GM12865 (cell line): ENCODE measurements at regions not wholly inside any gene's neighbourhood (a gene's known extent, or its start where the extent isn't known, plus 50 kb on each side); places are given as distances from the start of the nearest gene placed in this dataset.
"Not testable (repeated sequence)": the region's sequence is repeated elsewhere in the genome, so short reads cannot be mapped to it uniquely, and the experiment has no call there.

ENCODE experiments used
- DNase-seq: peaks from one replicate; pipeline ENCODE4 v3.0.0; 2010; ENCODE audit warnings: low read depth
- H3K4me3 ChIP-seq: 2 replicates; pipeline ENCODE4 v1.5.1; 2011; ENCODE audit warnings: mild to moderate bottlenecking, low read depth, low read length, control low read depth
- TF ChIP-seq, protein P1 (sequence below): IDR thresholded peaks from 2 replicates; pipeline ENCODE4 v1.5.1; 2011; ENCODE audit warnings: low read length, control low read depth, low read depth, inconsistent platforms; ENCODE audit not compliant: insufficient read depth; ENCODE audit errors: missing control alignments

DNA sequence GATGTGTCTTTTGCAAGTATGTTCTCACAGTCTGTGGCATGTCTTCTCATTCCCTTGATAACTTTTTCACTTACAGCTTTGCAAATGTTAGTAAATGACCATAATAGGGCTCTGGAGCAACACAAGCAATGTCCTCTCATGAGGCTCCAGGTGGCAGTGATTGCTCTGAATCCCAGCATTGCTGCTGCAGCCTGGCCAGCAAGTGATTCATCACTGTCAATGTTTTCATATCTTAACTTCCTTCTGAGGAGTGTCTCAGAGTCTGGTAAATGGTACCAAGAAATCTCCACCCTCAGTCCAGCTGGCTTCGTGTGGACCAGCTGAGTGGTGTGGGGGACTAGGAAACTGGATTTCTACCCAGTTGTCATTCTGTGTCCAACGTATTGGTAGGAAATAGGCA, 139.6 kb downstream of the MYLK4 start:
- DNase-seq = no peak
- H3K4me3 ChIP-seq = no peak overlapping the region
- TF ChIP-seq, protein P1, sequence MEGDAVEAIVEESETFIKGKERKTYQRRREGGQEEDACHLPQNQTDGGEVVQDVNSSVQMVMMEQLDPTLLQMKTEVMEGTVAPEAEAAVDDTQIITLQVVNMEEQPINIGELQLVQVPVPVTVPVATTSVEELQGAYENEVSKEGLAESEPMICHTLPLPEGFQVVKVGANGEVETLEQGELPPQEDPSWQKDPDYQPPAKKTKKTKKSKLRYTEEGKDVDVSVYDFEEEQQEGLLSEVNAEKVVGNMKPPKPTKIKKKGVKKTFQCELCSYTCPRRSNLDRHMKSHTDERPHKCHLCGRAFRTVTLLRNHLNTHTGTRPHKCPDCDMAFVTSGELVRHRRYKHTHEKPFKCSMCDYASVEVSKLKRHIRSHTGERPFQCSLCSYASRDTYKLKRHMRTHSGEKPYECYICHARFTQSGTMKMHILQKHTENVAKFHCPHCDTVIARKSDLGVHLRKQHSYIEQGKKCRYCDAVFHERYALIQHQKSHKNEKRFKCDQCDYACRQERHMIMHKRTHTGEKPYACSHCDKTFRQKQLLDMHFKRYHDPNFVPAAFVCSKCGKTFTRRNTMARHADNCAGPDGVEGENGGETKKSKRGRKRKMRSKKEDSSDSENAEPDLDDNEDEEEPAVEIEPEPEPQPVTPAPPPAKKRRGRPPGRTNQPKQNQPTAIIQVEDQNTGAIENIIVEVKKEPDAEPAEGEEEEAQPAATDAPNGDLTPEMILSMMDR = no peak

DNA sequence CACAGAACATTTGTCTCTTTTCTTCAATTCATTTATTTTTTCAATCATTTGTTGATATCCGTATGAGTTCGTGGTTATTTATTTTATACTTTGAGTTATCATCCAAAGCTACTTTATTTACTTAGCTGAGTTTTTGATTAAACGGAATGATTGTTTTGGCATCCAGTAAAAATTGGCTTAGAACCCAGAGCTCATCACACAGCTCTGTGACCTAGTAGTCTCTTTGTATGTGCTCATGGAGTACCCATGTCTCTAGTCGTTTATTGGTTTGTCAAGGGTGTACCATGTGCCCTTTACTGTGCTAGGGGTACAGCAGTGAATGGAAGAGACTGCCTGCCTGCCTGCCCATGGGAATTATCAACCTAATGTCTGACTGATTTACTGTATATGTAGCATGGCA, 142.2 kb downstream of the MYLK4 start:
- DNase-seq = no peak
- TF ChIP-seq, protein P1 = no peak

DNA sequence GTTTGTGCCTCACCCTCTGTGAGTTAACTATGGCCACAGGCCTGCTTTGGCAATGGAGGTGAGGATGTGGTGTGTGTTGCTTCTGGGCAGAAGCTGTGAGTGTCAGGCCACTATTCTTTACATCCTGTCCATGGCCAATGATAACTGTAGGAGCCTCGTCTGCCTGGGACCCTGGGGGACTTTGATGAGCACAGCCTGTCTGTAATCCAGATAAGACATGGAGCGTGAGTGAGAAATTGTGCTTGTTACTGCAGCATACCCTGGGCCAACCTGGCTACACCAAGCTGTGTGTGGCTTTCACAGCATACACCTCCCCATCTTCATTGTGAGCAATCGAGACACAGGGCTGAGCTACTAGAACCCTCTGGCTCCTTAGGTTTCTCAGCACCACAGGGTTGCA, 150.4 kb downstream of the MYLK4 start:
- no peak for DNase-seq
- H3K4me3 ChIP-seq = no peak overlapping the region
- TF ChIP-seq, protein P1 = no peak

More for the DNA sequence above, 142.2 kb downstream of the MYLK4 start:
- no peak overlapping the region for H3K4me3 ChIP-seq

DNA sequence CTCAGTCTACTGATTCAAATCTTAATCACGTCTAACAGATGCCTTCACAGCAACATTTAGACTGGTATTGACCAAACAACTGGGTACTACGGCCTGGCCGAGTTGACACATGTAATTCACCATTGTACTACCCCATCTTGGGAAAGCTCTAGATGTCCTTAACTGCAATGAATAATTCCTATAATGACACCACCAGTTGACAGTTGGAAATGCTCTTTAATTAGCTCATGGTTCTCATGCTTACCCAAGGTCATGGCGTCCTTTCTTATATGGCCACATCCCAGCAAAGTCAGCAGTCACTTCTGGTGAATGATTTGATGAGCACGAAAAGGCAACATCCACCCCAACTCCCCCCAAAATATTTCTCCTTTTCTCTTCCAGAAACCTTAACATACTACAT, 150.9 kb downstream of the MYLK4 start:
- no peak overlapping the region for H3K4me3 ChIP-seq
- TF ChIP-seq, protein P1 = no peak
- no peak for DNase-seq

DNA sequence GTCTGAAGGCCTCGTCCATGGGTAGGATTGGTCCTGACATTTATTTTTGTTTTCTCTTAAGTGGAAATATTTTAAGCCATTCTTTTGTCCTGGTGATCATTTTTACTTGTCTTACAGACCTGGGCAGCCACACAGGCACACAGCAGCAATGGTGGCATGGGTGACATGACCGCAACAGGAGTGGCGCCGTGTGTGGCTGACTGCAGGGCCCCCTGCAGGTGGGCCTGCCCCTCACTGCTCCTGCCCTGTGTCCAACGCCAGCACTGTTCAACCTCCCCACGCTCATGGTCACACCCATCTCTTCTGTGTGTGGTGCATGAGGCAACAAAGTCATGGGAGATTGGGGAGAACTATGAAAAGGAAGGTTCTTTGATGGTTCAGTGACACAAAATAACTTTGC, 151.9 kb downstream of the MYLK4 start:
- no peak overlapping the region for H3K4me3 ChIP-seq
- TF ChIP-seq, protein P1 = no peak
- DNase-seq = no peak

DNA sequence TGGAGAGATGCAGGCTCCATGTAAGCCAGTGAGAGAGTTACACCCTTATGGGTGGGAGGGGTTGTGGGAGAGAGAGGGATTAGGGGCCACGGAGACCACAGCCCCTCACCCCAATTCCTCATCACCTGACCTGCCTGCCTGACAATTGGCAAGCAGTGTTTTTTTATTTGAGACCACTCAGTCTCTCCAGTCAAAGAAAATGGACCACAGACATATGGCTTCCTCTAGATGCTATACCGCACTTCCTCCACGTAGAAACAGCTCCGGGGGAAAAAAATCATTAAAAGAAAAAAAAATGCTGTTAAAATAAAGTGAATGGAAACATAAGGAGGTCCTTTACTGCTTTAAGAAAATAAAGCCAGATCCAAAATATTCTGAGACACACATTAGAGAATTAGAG, 152.7 kb downstream of the MYLK4 start:
- no peak overlapping the region for H3K4me3 ChIP-seq
- no peak for DNase-seq
- TF ChIP-seq, protein P1 = no peak

DNA sequence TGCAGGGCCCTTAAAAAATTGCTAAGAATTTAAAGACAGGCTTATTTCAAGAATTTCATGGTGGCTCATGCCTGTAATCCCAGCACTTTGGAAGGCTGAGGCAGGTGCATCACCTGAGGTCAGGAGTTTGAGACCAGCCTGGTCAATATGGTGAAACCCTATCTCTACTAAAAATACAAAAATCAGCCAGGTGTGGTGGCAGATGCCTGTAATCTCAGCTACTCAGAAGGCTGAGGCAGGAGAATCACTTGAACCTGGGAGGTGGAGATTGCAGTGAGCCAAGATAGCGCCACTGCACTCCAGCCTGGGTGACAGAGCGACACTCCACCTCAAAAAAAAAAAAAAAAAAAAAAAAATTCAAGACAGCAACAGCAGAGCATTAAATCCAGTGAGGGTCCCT, 153.3 kb downstream of the MYLK4 start:
- not testable (repeated sequence) for DNase-seq

More for the DNA sequence above, 153.3 kb downstream of the MYLK4 start:
- H3K4me3 ChIP-seq = not testable (repeated sequence)
